Fibroblast of pulmonary artery (primary cell): ENCODE measurements at regions not wholly inside any gene's neighbourhood (a gene's known extent, or its start where the extent isn't known, plus 50 kb on each side); places are given as distances from the start of the nearest gene placed in this dataset.

Experiments used
- DNase-seq: peaks from one replicate; pipeline ENCODE4 v3.0.0-alpha.2; 2010; ENCODE audit warnings: low read depth
- H3K4me3 ChIP-seq: replicated peaks from 2 replicates; pipeline ENCODE4 v1.5.1; 2011; ENCODE audit warnings: low read depth, mild to moderate bottlenecking, control low read depth, low read length, moderate library complexity
- CTCF ChIP-seq: IDR thresholded peaks from 2 replicates; pipeline ENCODE4 v1.5.1; 2011; ENCODE audit warnings: mild to moderate bottlenecking, control low read depth, low read length, inconsistent platforms; ENCODE audit errors: missing control alignments

GRCh38 chr12:59517522-59517921, 78.3 kb upstream of the SLC16A7 start:
- no peak overlapping the region for H3K4me3 ChIP-seq
- DNase-seq: no peak
- TF ChIP-seq CTCF: no peak

- no peak for DNase-seq
- H3K4me3 ChIP-seq: no peak overlapping the region
- TF ChIP-seq CTCF: no peak
These were observed 94.9 kb upstream of the SLC16A7 start for GRCh38 chr12:59500915-59501314.

- no peak for TF ChIP-seq CTCF
- DNase-seq: no peak
- no peak overlapping the region for H3K4me3 ChIP-seq
These were observed 95.5 kb upstream of the SLC16A7 start for GRCh38 chr12:59500335-59500734.

GRCh38 chr12:59499774-59500173, 96.1 kb upstream of the SLC16A7 start:
- no peak for TF ChIP-seq CTCF
- H3K4me3 ChIP-seq: no peak overlapping the region
- DNase-seq: no peak

GRCh38 chr12:59494617-59495016, 101.2 kb upstream of the SLC16A7 start:
- H3K4me3 ChIP-seq: no peak overlapping the region
- TF ChIP-seq CTCF: no peak
- DNase-seq: no peak

GRCh38 chr12:59491877-59492276, 104.0 kb upstream of the SLC16A7 start:
- no peak for DNase-seq
- H3K4me3 ChIP-seq: no peak overlapping the region
- no peak for TF ChIP-seq CTCF

- H3K4me3 ChIP-seq: no peak overlapping the region
- no peak for TF ChIP-seq CTCF
- no peak for DNase-seq
These were observed 109.0 kb upstream of the SLC16A7 start for GRCh38 chr12:59486827-59487226.
